ENCODE measurements at regions not wholly inside any gene's neighbourhood (a gene's known extent, or its start where the extent isn't known, plus 50 kb on each side); places are given as distances from the start of the nearest gene placed in this dataset.

- Histone ChIP-seq H3K18ac (ENCODE audit: insufficient read length, low read depth, low read length) (no peak overlapping the region), H3K14ac (ENCODE audit: insufficient read depth, low read length) (no peak overlapping the region), H3K4ac (ENCODE audit: low read depth, low read length) (no peak overlapping the region), H3K79me2 (ENCODE audit: insufficient read depth, low read length) (no peaks in the 10 kb centered on the region), H2BK20ac (ENCODE audit: low read depth, low read length, poor library complexity, severe bottlenecking) (no peak overlapping the region), H2BK15ac (ENCODE audit: low read depth, low read length) (no peak overlapping the region), H3K27ac (ENCODE audit: insufficient read length, low read depth, low read length) (no peak overlapping the region), H3K79me1 (ENCODE audit: insufficient read depth, low read depth, low read length, poor library complexity, severe bottlenecking) (no peaks in the 10 kb centered on the region), H2AK5ac (ENCODE audit: insufficient read length, low read length) (no peak overlapping the region), H4K20me1 (ENCODE audit: control insufficient read depth, insufficient read depth, insufficient read length) (no peaks in the 10 kb centered on the region), H3T11ph (ENCODE audit: low read length) (no peak overlapping the region), H2BK120ac (ENCODE audit: low read depth, low read length, poor library complexity, severe bottlenecking) (no peak overlapping the region), H2AFZ (ENCODE audit: low read length) (no peak overlapping the region), H4K5ac (ENCODE audit: insufficient read length, low read depth, low read length) (no peak overlapping the region), H3K9ac (ENCODE audit: extremely low read depth, insufficient read length, low read length) (no peak overlapping the region), H3K4me2 (ENCODE audit: insufficient read depth, insufficient read length, low read length) (no peak overlapping the region), H2BK12ac (ENCODE audit: insufficient read length, low read depth, low read length) (no peak overlapping the region), H3K23ac (ENCODE audit: insufficient read length, low read depth, low read length) (no peak overlapping the region), H3K4me1 (ENCODE audit: insufficient read depth, low read length) (no peaks in the 10 kb centered on the region), H2BK5ac (ENCODE audit: insufficient read length, low read length) (no peak overlapping the region), H4K8ac (replicated peaks; ENCODE audit: insufficient read length, low read depth, low read length) (no peak overlapping the region), H3K27me3 (ENCODE audit: insufficient read depth, low read length) (no peaks in the 10 kb centered on the region), H4K91ac (ENCODE audit: insufficient read length, low read depth, low read length) (no peak overlapping the region), H3K9me3 (ENCODE audit: control insufficient read depth, low read depth, low read length) (no peaks in the 10 kb centered on the region), H3K56ac (ENCODE audit: insufficient read length, low read depth, low read length) (no peak overlapping the region), H3K23me2 (ENCODE audit: insufficient read length, low read depth, low read length, poor library complexity, severe bottlenecking) (no peaks in the 10 kb centered on the region)
- Mint-ChIP-seq H3K4me1 (no peaks in the 10 kb centered on the region; a peak in 1 of 4 replicates), H3K9me3 (no peaks in the 10 kb centered on the region), H3K4me3 (no peak overlapping the region), H3K27ac (no peak overlapping the region), H3K36me3 (ENCODE audit: insufficient read depth in 1 of 3, low read depth in 3 of 3) (no peaks in the 10 kb centered on the region), H3K27me3 (ENCODE audit: low read depth) (peaks cover 57% of the 10 kb centered on the region)
- peak; percentile 77 for DNase-seq
- WGBS (ENCODE audit: extremely low coverage, insufficient read length, low lambda C conversion rate), result no CpG with 5 or more reads among the region's 10 CpGs
- peak; percentile 91 for TF ChIP-seq CTCF (conservative IDR thresholded peaks at IDR 0.05)
Measured at GRCh38 chr20:21615617-21616080, 89.8 kb upstream of the PAX1 start.

All from H9 (cell line).